ENCODE measurements at regions not wholly inside any gene's neighbourhood (a gene's known extent, or its start where the extent isn't known, plus 50 kb on each side); places are given as distances from the start of the nearest gene placed in this dataset.
"Not testable (repeated sequence)": the region's sequence is repeated elsewhere in the genome, so short reads cannot be mapped to it uniquely, and the experiment has no call there.

GRCh38 chr15:96969732-96970710 lies 639.5 kb downstream of the NR2F2 start:
- WGBS = 90% methylated on average over 18 of the region's 18 CpGs
- Histone ChIP-seq H3K27ac (ENCODE audit: low read depth, low read length) (no peak overlapping the region), H3K9ac (ENCODE audit: low read depth, low read length) (no peak overlapping the region), H3K4me1 (ENCODE audit: insufficient read depth, low read length) (no peaks in the 10 kb centered on the region), H3K36me3 (ENCODE audit: insufficient read depth, low read length) (no peaks in the 10 kb centered on the region), H3K4me3 (ENCODE audit: low read length) (no peak overlapping the region), H3K27me3 (ENCODE audit: insufficient read depth, low read length) (no peaks in the 10 kb centered on the region), H3K9me3 (ENCODE audit: insufficient read depth, low read depth, low read length) (no peaks in the 10 kb centered on the region)

- H3K4me1 ChIP-seq (ENCODE audit: insufficient read depth, low read length) = no peaks in the 10 kb centered on the region
- no peaks in the 10 kb centered on the region for H3K27me3 ChIP-seq (ENCODE audit: insufficient read depth, low read length)
- WGBS = no CpG with 5 or more reads among the region's 1 CpG
- H3K9me3 ChIP-seq (ENCODE audit: insufficient read depth, low read depth, low read length) = no peaks in the 10 kb centered on the region
- H3K9ac ChIP-seq (ENCODE audit: low read depth, low read length) = no peak overlapping the region
- no peaks in the 10 kb centered on the region for H3K36me3 ChIP-seq (ENCODE audit: insufficient read depth, low read length)
- no peak overlapping the region for H3K4me3 ChIP-seq (ENCODE audit: low read length)
- H3K27ac ChIP-seq (ENCODE audit: low read depth, low read length) = no peak overlapping the region
These were observed 641.7 kb downstream of the NR2F2 start for GRCh38 chr15:96972201-96972600.

GRCh38 chr15:96974761-96975160 lies 644.3 kb downstream of the NR2F2 start:
- Histone ChIP-seq H3K36me3 (ENCODE audit: insufficient read depth, low read length) (no peaks in the 10 kb centered on the region), H3K9ac (ENCODE audit: low read depth, low read length) (no peak overlapping the region), H3K27me3 (ENCODE audit: insufficient read depth, low read length) (no peaks in the 10 kb centered on the region), H3K9me3 (ENCODE audit: insufficient read depth, low read depth, low read length) (no peaks in the 10 kb centered on the region), H3K4me1 (ENCODE audit: insufficient read depth, low read length) (no peaks in the 10 kb centered on the region), H3K4me3 (ENCODE audit: low read length) (no peak overlapping the region), H3K27ac (ENCODE audit: low read depth, low read length) (no peak overlapping the region)

- H3K9ac ChIP-seq (ENCODE audit: low read depth, low read length) = no peak overlapping the region
- H3K27ac ChIP-seq (ENCODE audit: low read depth, low read length) = no peak overlapping the region
- no peaks in the 10 kb centered on the region for H3K36me3 ChIP-seq (ENCODE audit: insufficient read depth, low read length)
- 80% methylated on average over 2 of the region's 2 CpGs for WGBS
- H3K4me3 ChIP-seq (ENCODE audit: low read length) = no peak overlapping the region
- no peaks in the 10 kb centered on the region for H3K9me3 ChIP-seq (ENCODE audit: insufficient read depth, low read depth, low read length)
- no peaks in the 10 kb centered on the region for H3K4me1 ChIP-seq (ENCODE audit: insufficient read depth, low read length)
- H3K27me3 ChIP-seq (ENCODE audit: insufficient read depth, low read length) = no peaks in the 10 kb centered on the region
These were observed 647.4 kb downstream of the NR2F2 start for GRCh38 chr15:96977886-96978285.

- Histone ChIP-seq H3K27me3 (ENCODE audit: insufficient read depth, low read length) (no peaks in the 10 kb centered on the region), H3K4me3 (ENCODE audit: low read length) (no peak overlapping the region), H3K36me3 (ENCODE audit: insufficient read depth, low read length) (no peaks in the 10 kb centered on the region), H3K4me1 (ENCODE audit: insufficient read depth, low read length) (no peaks in the 10 kb centered on the region), H3K9ac (ENCODE audit: low read depth, low read length) (no peak overlapping the region), H3K27ac (ENCODE audit: low read depth, low read length) (no peak overlapping the region), H3K9me3 (ENCODE audit: insufficient read depth, low read depth, low read length) (no peaks in the 10 kb centered on the region)
- WGBS = 92% methylated on average over 5 of the region's 5 CpGs
These were observed 648.5 kb downstream of the NR2F2 start for GRCh38 chr15:96978937-96979473.

- H3K9me3 ChIP-seq (ENCODE audit: insufficient read depth, low read depth, low read length) = peaks cover 13% of the 10 kb centered on the region
- not testable (repeated sequence) for H3K27ac ChIP-seq (ENCODE audit: low read depth, low read length); H3K4me1 ChIP-seq (ENCODE audit: insufficient read depth, low read length); H3K4me3 ChIP-seq (ENCODE audit: low read length); H3K27me3 ChIP-seq (ENCODE audit: insufficient read depth, low read length); H3K9ac ChIP-seq (ENCODE audit: low read depth, low read length); H3K36me3 ChIP-seq (ENCODE audit: insufficient read depth, low read length)
- 96% methylated on average over 58 of the region's 58 CpGs for WGBS
These were observed 653.7 kb downstream of the NR2F2 start for GRCh38 chr15:96984121-96984671.

- Histone ChIP-seq H3K9ac (ENCODE audit: low read depth, low read length) (no peak overlapping the region), H3K36me3 (ENCODE audit: insufficient read depth, low read length) (no peaks in the 10 kb centered on the region), H3K4me3 (ENCODE audit: low read length) (no peak overlapping the region), H3K4me1 (ENCODE audit: insufficient read depth, low read length) (no peaks in the 10 kb centered on the region), H3K9me3 (ENCODE audit: insufficient read depth, low read depth, low read length) (peaks cover 12% of the 10 kb centered on the region), H3K27me3 (ENCODE audit: insufficient read depth, low read length) (peaks cover 10% of the 10 kb centered on the region), H3K27ac (ENCODE audit: low read depth, low read length) (no peak overlapping the region)
- WGBS = 94% methylated on average over 5 of the region's 5 CpGs
These were observed 662.3 kb downstream of the NR2F2 start for GRCh38 chr15:96992817-96993216.

GRCh38 chr15:96997538-96997937 lies 667.0 kb downstream of the NR2F2 start:
- Histone ChIP-seq H3K9me3 (ENCODE audit: insufficient read depth, low read depth, low read length) (0 out of 2 replicates have a peak, but pooled peaks cover 4% of the 10 kb centered on the region), H3K4me3 (ENCODE audit: low read length) (no peak overlapping the region), H3K36me3 (ENCODE audit: insufficient read depth, low read length) (no peaks in the 10 kb centered on the region), H3K4me1 (ENCODE audit: insufficient read depth, low read length) (no peaks in the 10 kb centered on the region), H3K9ac (ENCODE audit: low read depth, low read length) (no peak overlapping the region), H3K27me3 (ENCODE audit: insufficient read depth, low read length) (peaks cover 37% of the 10 kb centered on the region), H3K27ac (ENCODE audit: low read depth, low read length) (no peak overlapping the region)
- WGBS = 100% methylated on average over 2 of the region's 3 CpGs

GRCh38 chr15:97009031-97009431 lies 678.5 kb downstream of the NR2F2 start:
- Histone ChIP-seq H3K4me3 (ENCODE audit: low read length) (no peak overlapping the region), H3K9ac (ENCODE audit: low read depth, low read length) (no peak overlapping the region), H3K9me3 (ENCODE audit: insufficient read depth, low read depth, low read length) (no peaks in the 10 kb centered on the region), H3K27me3 (ENCODE audit: insufficient read depth, low read length) (peaks cover 22% of the 10 kb centered on the region), H3K4me1 (ENCODE audit: insufficient read depth, low read length) (no peaks in the 10 kb centered on the region), H3K27ac (ENCODE audit: low read depth, low read length) (no peak overlapping the region), H3K36me3 (ENCODE audit: insufficient read depth, low read length) (no peaks in the 10 kb centered on the region)
- 78% methylated on average over 5 of the region's 6 CpGs for WGBS

GRCh38 chr15:97012986-97013385 lies 682.5 kb downstream of the NR2F2 start:
- Histone ChIP-seq H3K27me3 (ENCODE audit: insufficient read depth, low read length) (peaks cover 22% of the 10 kb centered on the region), H3K9ac (ENCODE audit: low read depth, low read length) (no peak overlapping the region), H3K4me1 (ENCODE audit: insufficient read depth, low read length) (peaks cover 6% of the 10 kb centered on the region; the same call in 1 of the 2 replicates), H3K9me3 (ENCODE audit: insufficient read depth, low read depth, low read length) (peaks cover 4% of the 10 kb centered on the region; the same call in 1 of the 2 replicates), H3K4me3 (ENCODE audit: low read length) (no peak overlapping the region), H3K36me3 (ENCODE audit: insufficient read depth, low read length) (no peaks in the 10 kb centered on the region), H3K27ac (ENCODE audit: low read depth, low read length) (no peak overlapping the region)
- 89% methylated on average over 6 of the region's 6 CpGs for WGBS

- H3K36me3 ChIP-seq (ENCODE audit: insufficient read depth, low read length) = no peaks in the 10 kb centered on the region
- H3K27ac ChIP-seq (ENCODE audit: low read depth, low read length) = no peak overlapping the region
- no peak overlapping the region for H3K9ac ChIP-seq (ENCODE audit: low read depth, low read length)
- peaks cover 6% of the 10 kb centered on the region; the same call in 1 of the 2 replicates for H3K4me1 ChIP-seq (ENCODE audit: insufficient read depth, low read length)
- 94% methylated on average over 1 of the region's 1 CpG for WGBS
- peaks cover 22% of the 10 kb centered on the region for H3K27me3 ChIP-seq (ENCODE audit: insufficient read depth, low read length)
- peaks cover 4% of the 10 kb centered on the region; the same call in 1 of the 2 replicates for H3K9me3 ChIP-seq (ENCODE audit: insufficient read depth, low read depth, low read length)
- H3K4me3 ChIP-seq (ENCODE audit: low read length) = no peak overlapping the region
These were observed 683.0 kb downstream of the NR2F2 start for GRCh38 chr15:97013491-97013890.

All from HUES64 (cell line).